ENCODE measurements at regions not wholly inside any gene's neighbourhood (a gene's known extent, or its start where the extent isn't known, plus 50 kb on each side); places are given as distances from the start of the nearest gene placed in this dataset.

GRCh38 chr3:1828519-1828918 lies 270.1 kb upstream of the CNTN4 start:
- no peak for TF ChIP-seq CTCF (IDR thresholded peaks at IDR 0.05)
- TF ChIP-seq POLR2A (IDR thresholded peaks at IDR 0.05): no peak
- no peak for TF ChIP-seq POLR2AphosphoS5 (IDR thresholded peaks at IDR 0.05)
